Psoas muscle (tissue), 7 donors: ENCODE measurements at regions not wholly inside any gene's neighbourhood (a gene's known extent, or its start where the extent isn't known, plus 50 kb on each side); places are given as distances from the start of the nearest gene placed in this dataset.
"Not testable (repeated sequence)": the region's sequence is repeated elsewhere in the genome, so short reads cannot be mapped to it uniquely, and the experiment has no call there.

ENCODE experiments used
- ATAC-seq, 4 donors: fragments of 200-7000 bp; cut with Tn5 transposase; one replicate each; pipeline ENCODE4 v1.9.1; 2020; ENCODE audit warnings: moderate library complexity in 3 of 4, mild to moderate bottlenecking in 2 of 4
- DNase-seq, 2 donors: peaks; one replicate each; pipeline ENCODE4 v3.0.0-alpha.2; 2020
- H3K27ac ChIP-seq: fragments of 200-600 bp; one replicate; pipeline ENCODE4 v1.8.0; 2022
- H3K27me3 ChIP-seq, 3 donors: fragments of 200-600 bp in 1 of 3; one replicate each; pipeline versions ENCODE4 v1.6.1 to v1.8.0; 2013 to 2022; ENCODE audit warnings: low read length in 2 of 3, mild to moderate bottlenecking in 2 of 3, moderate library complexity in 1 of 3; ENCODE audit not compliant: insufficient read depth in 3 of 3
- H3K36me3 ChIP-seq, 2 donors: fragments of 200-600 bp in 1 of 2; one replicate each; pipeline versions ENCODE4 v1.6.1 to v1.8.0; 2013 to 2022; ENCODE audit warnings: low read depth in 1 of 2, mild to moderate bottlenecking in 1 of 2, moderate library complexity in 1 of 2; ENCODE audit not compliant: insufficient read depth in 1 of 2
- H3K4me1 ChIP-seq: fragments of 200-600 bp; one replicate; pipeline ENCODE4 v1.8.0; 2022
- H3K4me3 ChIP-seq: fragments of 200-600 bp; one replicate; pipeline ENCODE4 v1.8.0; 2022; ENCODE audit warnings: mild to moderate bottlenecking
- H3K9me3 ChIP-seq: fragments of 200-600 bp; one replicate; pipeline ENCODE4 v1.8.0; 2022
- WGBS, 3 donors: extraction: QIAGEN DNeasy Blood & Tissue Kit; methylation state at CpG; one replicate each; pipeline versions ENCODE4 v1.1.6 to v1.1.7; 2013; 5-methylcytosine and 5-hydroxymethylcytosine counted together
- intact Hi-C, 2 donors: fragments of 100-400 bp; cut with DNase I; formaldehyde crosslinking; loops; one replicate each; pipeline versions ENCODE4 v1.11.0 to v1.14.2; 2022
- TF ChIP-seq, protein P1 (sequence below): fragments of 200-600 bp; IDR thresholded peaks from one replicate; pipeline ENCODE4 v1.8.0; 2022; ENCODE audit warnings: antibody characterized with exemption
- donor health status: healthy with polysubstance abuse.
- donor health status: DM: no; HTN: no; CAD: no; lungs with moderate emphysema.
- donor health status: Bipolar disorder and iron deficiency.
- donor health status: healthy.
- donor health status: DM: yes; HTN: yes; CAD: no.
- donor health status: DM: no; HTN: no; CAD: no.
- donor health status: DM: yes; HTN: yes; CAD: no.

DNA sequence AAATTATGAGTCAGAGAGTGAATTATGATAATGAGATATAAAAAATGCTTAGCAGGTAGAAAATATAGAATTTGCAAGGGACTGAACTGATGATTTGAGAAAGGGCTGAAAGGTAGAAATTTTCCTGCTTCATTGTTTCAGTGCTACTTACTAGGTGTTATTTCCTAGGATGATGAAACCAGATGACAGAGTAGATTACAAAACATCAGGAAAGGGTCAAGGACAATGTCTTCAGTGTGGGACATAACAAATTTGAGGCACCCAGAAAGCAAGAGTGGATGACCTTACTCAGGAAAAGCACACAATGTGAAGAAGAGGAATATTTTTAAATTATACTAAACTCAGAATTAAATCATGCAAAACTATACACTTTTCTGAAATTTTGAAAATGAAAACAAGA lies 102.1 kb downstream of the SHCBP1 start:
- Histone ChIP-seq H3K4me1 (no peaks in the 10 kb centered on the region), H3K27ac (no peak overlapping the region), H3K9me3 (peaks cover 6% of the 10 kb centered on the region), H3K36me3 (no peaks in the 10 kb centered on the region), H3K27me3 (no peaks in the 10 kb centered on the region), H3K4me3 (no peak overlapping the region)
- TF ChIP-seq, protein P1, sequence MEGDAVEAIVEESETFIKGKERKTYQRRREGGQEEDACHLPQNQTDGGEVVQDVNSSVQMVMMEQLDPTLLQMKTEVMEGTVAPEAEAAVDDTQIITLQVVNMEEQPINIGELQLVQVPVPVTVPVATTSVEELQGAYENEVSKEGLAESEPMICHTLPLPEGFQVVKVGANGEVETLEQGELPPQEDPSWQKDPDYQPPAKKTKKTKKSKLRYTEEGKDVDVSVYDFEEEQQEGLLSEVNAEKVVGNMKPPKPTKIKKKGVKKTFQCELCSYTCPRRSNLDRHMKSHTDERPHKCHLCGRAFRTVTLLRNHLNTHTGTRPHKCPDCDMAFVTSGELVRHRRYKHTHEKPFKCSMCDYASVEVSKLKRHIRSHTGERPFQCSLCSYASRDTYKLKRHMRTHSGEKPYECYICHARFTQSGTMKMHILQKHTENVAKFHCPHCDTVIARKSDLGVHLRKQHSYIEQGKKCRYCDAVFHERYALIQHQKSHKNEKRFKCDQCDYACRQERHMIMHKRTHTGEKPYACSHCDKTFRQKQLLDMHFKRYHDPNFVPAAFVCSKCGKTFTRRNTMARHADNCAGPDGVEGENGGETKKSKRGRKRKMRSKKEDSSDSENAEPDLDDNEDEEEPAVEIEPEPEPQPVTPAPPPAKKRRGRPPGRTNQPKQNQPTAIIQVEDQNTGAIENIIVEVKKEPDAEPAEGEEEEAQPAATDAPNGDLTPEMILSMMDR: no peak
- ATAC-seq (no peak), DNase-seq (no peak)
- intact Hi-C loops: no loop called here

DNA sequence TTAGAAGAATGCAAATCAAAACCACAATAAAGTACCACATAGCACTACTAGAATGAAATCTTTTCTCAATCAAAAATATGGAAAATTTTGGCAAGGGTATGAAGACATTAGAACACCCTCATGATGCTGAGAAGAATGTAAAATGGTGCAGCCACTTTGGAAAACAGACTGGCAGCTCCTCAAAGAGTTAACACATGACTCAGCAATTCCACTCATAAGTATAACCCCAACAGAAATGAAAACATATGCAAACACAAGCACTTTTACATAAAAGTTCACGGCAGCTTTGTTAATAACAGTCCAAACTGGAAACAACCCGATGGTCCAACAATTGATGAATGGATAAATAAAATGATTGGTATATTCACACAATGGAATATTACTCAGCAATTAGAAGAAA lies 124.5 kb downstream of the SHCBP1 start:
- Histone ChIP-seq H3K27me3 (no peaks in the 10 kb centered on the region), H3K36me3 (no peaks in the 10 kb centered on the region), H3K9me3 (no peaks in the 10 kb centered on the region), H3K4me1 (no peaks in the 10 kb centered on the region), H3K4me3 (no peak overlapping the region), H3K27ac (no peak overlapping the region)
- TF ChIP-seq, protein P1: no peak
- ATAC-seq (no peak), DNase-seq (no peak)
- intact Hi-C loops: no loop called here
- WGBS, 3 donors: 77 to 81% (median 77%) methylated on average over 2 of the region's 2 CpGs

DNA sequence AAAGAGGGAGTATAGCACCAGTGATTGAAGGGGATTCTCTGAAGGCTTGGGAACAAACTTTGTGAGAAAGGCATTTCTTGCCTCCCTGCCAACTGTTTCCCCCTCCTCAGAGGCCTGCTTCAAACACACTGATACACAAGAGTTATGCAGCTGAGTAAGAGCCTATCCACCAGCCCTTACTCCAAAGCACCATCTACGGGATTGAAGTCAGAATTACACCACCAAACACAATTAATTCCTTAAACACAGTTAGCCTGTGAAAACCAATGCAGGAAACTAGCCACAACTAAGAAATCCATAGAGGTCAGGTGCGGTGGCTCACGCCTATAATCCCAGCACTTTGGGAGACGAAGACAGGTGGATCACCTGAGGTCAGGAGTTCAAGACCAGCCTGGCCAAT lies 138.3 kb downstream of the SHCBP1 start:
- no peak overlapping the region for H3K4me3 ChIP-seq
- H3K27ac ChIP-seq: no peak overlapping the region
- intact Hi-C loops: no loop called here
- no peaks in the 10 kb centered on the region for H3K4me1 ChIP-seq
- 33 to 51% (median 37%) methylated on average over 4 of the region's 4 CpGs for WGBS, 3 donors
- no peaks in the 10 kb centered on the region for H3K27me3 ChIP-seq
- DNase-seq: no peak
- TF ChIP-seq, protein P1: no peak
- ATAC-seq: no peak
- H3K9me3 ChIP-seq: no peaks in the 10 kb centered on the region
- H3K36me3 ChIP-seq: no peaks in the 10 kb centered on the region

DNA sequence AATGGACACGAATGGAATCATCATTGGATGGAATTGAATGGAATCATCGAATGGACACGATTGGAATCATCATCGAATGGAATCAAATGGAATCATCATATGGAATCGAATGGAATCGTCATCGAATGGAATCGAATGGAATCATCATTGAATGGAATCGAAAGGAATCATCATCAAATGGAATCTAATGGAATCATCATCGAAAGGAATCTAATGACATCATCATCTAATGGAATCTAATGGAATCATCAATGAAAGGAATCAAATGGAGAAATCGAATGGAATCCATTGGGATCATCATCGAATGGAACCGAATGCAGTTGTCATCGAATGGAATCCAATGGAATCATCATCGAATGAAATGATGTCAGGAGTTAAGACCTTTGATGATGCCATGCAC lies 154.9 kb downstream of the SHCBP1 start:
- 72 to 76% (median 75%) methylated on average over 15 of the region's 15 CpGs for WGBS, 3 donors
- Histone ChIP-seq H3K4me1 (no peaks in the 10 kb centered on the region), H3K27me3 (no peaks in the 10 kb centered on the region), H3K27ac (no peak overlapping the region), H3K9me3 (peaks cover 13% of the 10 kb centered on the region), H3K4me3 (no peak overlapping the region), H3K36me3 (no peaks in the 10 kb centered on the region)
- TF ChIP-seq, protein P1: no peak
- intact Hi-C loops: no loop called here
- ATAC-seq (no peak), DNase-seq (no peak)

DNA sequence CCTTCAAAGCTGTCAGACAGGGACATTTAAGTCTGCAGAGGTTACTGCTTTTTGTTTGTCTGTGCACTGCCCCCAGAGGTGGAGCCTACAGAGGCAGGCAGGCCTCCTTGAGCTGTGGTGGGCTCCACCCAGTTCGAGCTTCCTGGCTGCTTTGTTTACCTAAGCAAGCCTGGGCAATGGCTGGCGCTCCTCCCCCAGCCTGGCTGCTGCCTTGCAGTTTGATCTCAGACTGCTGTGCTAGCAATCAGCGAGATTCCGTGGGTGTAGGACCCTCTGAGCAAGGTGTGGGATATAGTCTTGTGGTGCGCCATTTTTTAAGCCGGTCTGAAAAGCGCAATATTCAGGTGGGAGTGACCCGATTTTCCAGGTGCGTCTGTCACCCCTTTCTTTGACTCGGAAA lies 166.4 kb downstream of the SHCBP1 start:
- DNase-seq, H3K9me3 ChIP-seq, ATAC-seq, H3K36me3 ChIP-seq, H3K4me1 ChIP-seq, H3K27me3 ChIP-seq, intact Hi-C loops, H3K27ac ChIP-seq, H3K4me3 ChIP-seq: not testable (repeated sequence)
- 47 to 67% (median 58%) methylated on average over 8 to 10 of the region's 10 CpGs for WGBS, 3 donors
